Ecto neural progenitor cell (in vitro differentiated cells): ENCODE measurements at regions not wholly inside any gene's neighbourhood (a gene's known extent, or its start where the extent isn't known, plus 50 kb on each side); places are given as distances from the start of the nearest gene placed in this dataset.
"Not testable (repeated sequence)": the region's sequence is repeated elsewhere in the genome, so short reads cannot be mapped to it uniquely, and the experiment has no call there.

Experiments used
- DNase-seq: peaks from one replicate; pipeline ENCODE4 v3.0.0-alpha.2; 2018; ENCODE audit warnings: low spot score

- DNase-seq: no peak
Measured at GRCh38 chr11:16528639-16529038, 172.3 kb upstream of the SOX6 start.

DNA sequence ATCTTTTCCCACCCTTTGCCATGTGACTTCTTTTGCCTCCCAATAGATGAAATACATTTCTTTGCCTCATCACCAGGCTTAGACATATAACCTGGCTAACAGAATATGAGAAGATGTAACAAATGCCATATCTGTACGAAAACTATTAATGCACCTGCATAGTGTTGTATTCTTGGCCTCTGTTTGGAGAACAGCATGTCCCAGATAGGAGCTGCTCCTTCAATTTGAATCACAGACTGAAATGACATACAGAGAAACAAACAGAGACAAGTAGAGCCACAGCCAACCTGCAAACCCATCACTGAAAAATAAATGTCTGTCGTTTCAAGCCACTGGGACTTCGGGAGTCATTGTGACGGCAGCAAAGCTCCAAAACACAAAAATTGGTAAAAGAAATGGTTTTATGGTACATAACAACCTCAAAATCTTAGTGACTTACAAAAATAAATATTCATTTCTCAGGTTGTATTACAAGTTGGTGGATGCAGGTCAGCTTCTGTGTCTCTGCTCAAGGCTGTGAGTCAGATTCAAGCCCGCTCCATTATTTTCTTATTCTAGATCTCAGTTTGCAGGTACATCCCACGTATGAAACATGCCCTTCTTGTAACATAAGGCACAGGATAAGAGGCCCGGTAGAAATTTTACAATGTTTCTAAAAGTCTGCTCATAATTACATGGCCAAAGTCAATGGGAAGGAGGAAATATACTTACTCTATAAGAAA, 171.3 kb upstream of the SOX6 start:
- no peak for DNase-seq

DNA sequence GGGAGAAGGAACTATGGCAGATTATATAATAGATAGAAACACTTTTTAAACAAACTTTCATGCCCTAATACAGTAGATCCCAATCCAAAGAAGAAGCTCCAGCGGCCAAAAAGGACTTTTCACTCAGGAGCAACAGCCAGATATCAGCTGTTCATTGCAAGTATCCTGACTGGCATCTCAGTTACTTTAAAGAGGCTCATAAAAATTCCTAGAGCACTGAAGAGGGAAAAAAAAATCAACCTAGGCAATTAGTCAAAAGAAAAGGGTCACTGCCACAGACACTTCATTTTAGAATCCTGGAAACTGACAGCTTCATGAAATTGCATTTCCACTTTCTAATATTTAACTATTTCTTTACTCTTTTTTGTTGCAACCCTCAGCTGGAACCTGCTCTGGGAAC, 170.6 kb upstream of the SOX6 start:
- no peak for DNase-seq

GRCh38 chr11:16520713-16521112, 164.4 kb upstream of the SOX6 start:
- not testable (repeated sequence) for DNase-seq

DNA sequence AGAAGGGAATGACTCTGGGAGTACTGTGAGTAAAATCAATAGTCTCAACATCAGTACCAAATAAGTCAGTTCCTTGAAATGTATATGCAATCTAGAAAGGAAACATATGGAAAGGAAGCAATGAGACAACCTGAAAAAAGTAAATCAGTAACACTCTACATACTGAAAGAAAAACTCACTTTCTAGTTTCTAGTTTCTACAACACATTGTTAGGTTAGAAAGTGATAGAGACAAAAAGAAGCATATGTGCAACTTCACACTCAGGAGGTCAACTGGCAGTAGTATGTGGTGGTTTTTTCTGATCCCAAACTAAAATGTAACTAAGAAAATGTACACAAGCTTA, 156.5 kb upstream of the SOX6 start:
- no peak for DNase-seq

GRCh38 chr11:16512198-16512898, 156.0 kb upstream of the SOX6 start:
- no peak for DNase-seq

DNA sequence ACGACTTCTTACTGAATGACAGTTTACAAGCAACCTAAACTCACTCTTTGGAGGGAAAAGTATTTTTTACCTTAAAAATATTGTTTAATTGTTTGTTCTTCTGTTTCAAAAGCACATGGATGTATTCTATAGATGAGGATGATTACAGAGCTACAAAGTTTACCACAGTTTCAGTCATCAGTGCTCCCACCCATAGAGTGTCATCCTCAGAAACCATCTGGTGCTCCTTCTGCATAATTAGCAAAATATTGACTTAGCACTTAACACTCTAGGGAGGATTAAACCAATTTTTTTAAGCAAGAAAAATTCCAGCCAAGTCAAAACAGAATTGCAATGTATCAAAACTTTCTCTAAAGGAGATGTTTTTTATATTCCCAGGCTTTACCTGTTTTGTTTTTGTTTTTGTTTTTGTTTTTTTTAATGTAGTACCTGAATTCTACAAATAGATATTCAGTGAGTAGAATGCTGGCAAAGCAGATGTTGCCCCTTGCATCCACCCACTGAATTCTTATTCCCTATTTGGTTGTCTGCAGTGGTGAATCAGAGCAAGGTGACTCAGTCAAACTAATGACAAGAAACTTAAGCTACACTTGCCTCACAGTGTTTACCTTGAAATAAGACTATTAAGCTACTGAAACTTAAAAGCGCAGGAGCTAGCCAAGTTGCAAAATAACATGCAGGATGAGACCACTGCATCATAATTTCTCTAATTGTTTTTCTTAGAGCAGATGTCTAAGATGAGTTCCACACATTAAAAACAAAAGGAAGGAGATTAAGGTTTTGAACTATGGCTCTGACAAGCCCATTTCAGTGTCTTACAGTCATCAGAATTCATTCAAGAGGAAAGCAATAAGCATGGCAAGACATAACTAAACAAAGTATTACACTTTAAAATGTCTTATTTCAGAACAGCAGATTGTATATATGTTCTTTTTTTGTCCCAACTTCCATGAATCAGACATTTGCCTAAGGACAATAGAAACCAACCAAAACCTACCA, 155.1 kb upstream of the SOX6 start:
- no peak for DNase-seq

DNA sequence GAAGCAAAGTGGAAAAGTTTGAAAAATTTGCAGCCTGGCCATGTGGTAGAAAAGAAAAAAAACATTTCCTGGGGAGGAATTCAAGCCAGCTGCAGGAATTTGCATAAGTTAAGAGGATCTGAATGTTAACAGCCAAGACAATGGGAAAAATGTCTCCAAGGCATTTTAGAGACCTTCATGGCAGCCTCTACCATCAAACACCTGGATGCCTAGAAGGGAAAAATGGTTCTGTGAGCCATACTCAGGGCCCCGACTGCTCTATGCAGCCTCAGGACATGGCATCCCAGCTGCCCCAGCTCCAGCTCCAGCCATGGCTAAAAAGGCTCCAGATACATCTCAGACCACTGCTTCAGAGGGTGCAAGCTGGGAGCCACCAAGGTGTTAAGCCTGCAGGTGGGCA, 149.1 kb upstream of the SOX6 start:
- no peak for DNase-seq

- not testable (repeated sequence) for DNase-seq
Measured at GRCh38 chr11:16503891-16504290, 147.5 kb upstream of the SOX6 start.

- DNase-seq: no peak
Measured at GRCh38 chr11:16494918-16495691, 138.8 kb upstream of the SOX6 start.

GRCh38 chr11:16484434-16484833, 128.1 kb upstream of the SOX6 start:
- DNase-seq: no peak

DNA sequence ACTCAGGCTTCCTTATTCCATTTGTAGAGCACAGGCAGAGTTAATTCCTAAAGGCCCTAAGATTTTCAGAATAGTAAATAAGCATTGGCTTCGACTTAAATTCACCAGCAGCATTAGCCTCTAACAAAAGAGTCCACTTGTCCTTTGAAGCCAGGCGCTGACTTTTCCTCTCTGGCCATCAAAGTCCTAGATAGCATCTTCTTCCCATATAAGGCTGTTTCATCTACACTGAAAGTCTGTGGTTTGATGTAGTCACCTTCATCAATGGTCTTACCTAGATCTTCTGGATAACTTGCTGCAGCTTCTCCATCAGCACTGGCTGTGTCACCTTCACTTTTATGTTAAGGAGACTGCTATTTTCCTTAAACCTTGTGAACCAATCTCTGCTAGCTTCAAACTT, 118.3 kb upstream of the SOX6 start:
- DNase-seq: no peak

GRCh38 chr11:16469968-16470367, 113.6 kb upstream of the SOX6 start:
- no peak for DNase-seq

DNA sequence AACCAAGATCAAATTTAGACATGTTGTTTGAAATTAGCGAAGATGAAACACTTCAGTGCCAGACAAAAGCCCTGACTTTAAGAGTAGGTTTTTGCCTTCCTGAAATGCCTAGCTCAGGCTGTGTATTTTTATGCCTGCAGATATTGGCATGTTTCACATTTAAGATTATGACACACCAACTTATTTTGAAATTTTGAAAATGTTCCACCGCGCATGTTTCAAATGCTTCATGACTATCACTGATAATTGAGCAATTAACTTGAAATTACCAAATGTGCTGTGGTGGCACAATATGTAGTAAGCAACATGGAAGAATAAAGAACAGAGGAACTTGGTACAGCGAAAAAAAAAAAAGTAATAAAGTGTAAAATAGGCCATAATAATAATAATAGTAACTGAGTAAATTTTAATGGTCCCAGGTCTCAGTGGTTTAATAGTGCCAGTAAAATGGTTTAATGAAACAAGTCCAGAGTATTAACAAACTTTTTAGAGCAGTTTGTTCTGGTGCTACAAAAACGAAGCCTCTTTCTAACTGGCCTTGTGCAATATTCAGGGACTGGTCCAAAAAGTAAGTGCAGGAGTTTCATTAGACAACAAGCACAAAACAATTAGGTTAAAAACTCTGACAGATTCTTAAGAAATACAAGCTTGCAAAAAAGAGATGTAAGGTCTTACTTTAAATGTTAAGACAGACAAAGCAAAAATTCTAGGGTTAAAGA, 112.5 kb upstream of the SOX6 start:
- no peak for DNase-seq

- DNase-seq: no peak
Measured at GRCh38 chr11:16460508-16460907, 104.2 kb upstream of the SOX6 start.

- no peak for DNase-seq
Measured at GRCh38 chr11:16456366-16456765, 100.0 kb upstream of the SOX6 start.

- no peak for DNase-seq
Measured at GRCh38 chr11:16454289-16454863, 98.0 kb upstream of the SOX6 start.

DNA sequence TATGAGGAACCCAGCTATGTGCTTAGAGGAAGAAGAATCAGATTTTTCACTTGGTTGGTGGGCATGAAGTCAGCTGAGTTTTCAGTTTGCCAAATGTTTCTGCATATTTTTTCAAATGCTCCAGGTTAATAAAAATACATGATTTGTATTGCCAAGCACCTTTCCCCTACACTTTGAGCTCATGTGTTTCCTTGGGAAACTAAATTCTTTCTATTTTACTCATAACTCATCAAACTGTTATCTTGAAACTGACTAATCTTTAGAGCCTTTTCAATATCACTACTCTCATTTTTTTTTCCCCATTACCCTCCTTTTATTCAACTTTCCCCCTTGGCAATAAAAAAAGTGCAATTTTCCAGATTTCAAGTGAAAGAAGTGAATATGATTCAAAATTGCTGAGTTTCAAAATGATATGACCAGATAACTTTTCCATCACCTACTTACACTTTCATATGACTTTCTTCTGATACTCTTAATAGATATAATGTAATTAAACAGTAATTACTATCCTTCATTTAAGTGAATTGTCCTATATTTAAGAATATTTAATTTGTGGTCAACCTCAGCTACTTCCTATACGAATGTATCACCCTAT, 91.9 kb upstream of the SOX6 start:
- no peak for DNase-seq

- DNase-seq: no peak
Measured at GRCh38 chr11:16441461-16441860, 85.1 kb upstream of the SOX6 start.

DNA sequence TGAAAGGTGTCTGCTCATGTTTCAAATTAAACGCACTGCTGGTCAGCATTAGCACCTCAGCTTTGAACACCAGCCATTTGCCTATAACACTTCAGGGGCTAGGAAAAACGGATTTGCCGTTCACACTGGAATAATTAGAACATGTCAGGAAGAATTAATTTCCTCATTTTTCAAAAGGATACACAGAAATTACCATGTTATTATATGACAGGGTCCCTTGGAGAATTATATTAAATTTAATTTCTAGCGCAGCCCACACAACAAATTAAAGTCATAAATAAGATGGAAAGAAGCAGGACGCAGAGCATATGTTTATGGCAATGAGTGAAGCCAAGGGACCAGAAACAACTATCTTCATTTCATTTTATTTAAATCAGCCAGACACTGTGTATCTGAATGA, 83.8 kb upstream of the SOX6 start:
- no peak for DNase-seq

GRCh38 chr11:16434036-16434435, 77.7 kb upstream of the SOX6 start:
- no peak for DNase-seq
